OCI-LY7 (cell line): ENCODE measurements at regions not wholly inside any gene's neighbourhood (a gene's known extent, or its start where the extent isn't known, plus 50 kb on each side); places are given as distances from the start of the nearest gene placed in this dataset.

Experiments used
- BruUV-seq: library from RNA; stranded (reverse); fragments of 400-500 nt; replicated peaks from 2 replicates; lab custom pipeline; 2021; lab: Mats Ljungman, UMichigan
- CTCF ChIA-PET: fragments of 300-600 bp; sonication (Branson Sonifier 250); formaldehyde crosslinking; loops from one replicate; lab custom pipeline; 2022; ENCODE audit warnings: antibody characterized with exemption; ENCODE audit not compliant: unreplicated experiment; lab: Charles Lee
- POLR2A ChIA-PET: fragments of 300-600 bp; sonication (Branson Sonifier 250); formaldehyde crosslinking; loops from one replicate; lab custom pipeline; 2022; ENCODE audit warnings: antibody characterized with exemption; lab: Charles Lee
- DNase-seq: peaks from one replicate; pipeline ENCODE4 v3.0.0-alpha.2; 2015; ENCODE audit warnings: low spot score
- H2AFZ ChIP-seq: fragments of 200-600 bp; sonication (generic), shearing (Covaris generic); 2 replicates; pipeline ENCODE4 v1.6.1; 2014; ENCODE audit warnings: mild to moderate bottlenecking, antibody characterized with exemption, low read length, moderate library complexity
- H3K27ac ChIP-seq: fragments of 200-600 bp; sonication (generic); 2 replicates; pipeline ENCODE4 v1.5.1; 2014; ENCODE audit warnings: mixed run types, low read depth, mild to moderate bottlenecking, moderate library complexity, low read length, inconsistent platforms; ENCODE audit not compliant: poor library complexity, severe bottlenecking
- H3K36me3 ChIP-seq: fragments of 200-600 bp; sonication (generic); 2 replicates; pipeline ENCODE4 v1.6.1; 2014; ENCODE audit warnings: mild to moderate bottlenecking, antibody characterized with exemption, low read length, moderate library complexity, mixed read lengths; ENCODE audit not compliant: insufficient read depth
- H3K4me1 ChIP-seq: fragments of 200-600 bp; sonication (generic); 2 replicates; pipeline ENCODE4 v1.5.1; 2014; ENCODE audit warnings: mild to moderate bottlenecking, low read length; ENCODE audit not compliant: insufficient read depth, poor library complexity, severe bottlenecking
- H3K4me2 ChIP-seq: fragments of 200-600 bp; sonication (generic); 2 replicates; pipeline ENCODE4 v1.6.1; 2014; ENCODE audit warnings: mild to moderate bottlenecking, low read length
- H3K4me3 ChIP-seq: fragments of 200-600 bp; sonication (generic); 2 replicates; pipeline ENCODE4 v1.5.1; 2014; ENCODE audit warnings: mild to moderate bottlenecking, low read depth, low read length; ENCODE audit not compliant: poor library complexity, severe bottlenecking
- H3K79me2 ChIP-seq: fragments of 200-600 bp; sonication (generic); 2 replicates; pipeline ENCODE4 v1.6.1; 2016; ENCODE audit warnings: low read depth, mild to moderate bottlenecking, low read length, moderate library complexity, mixed read lengths; ENCODE audit not compliant: insufficient read depth
- H3K9me2 ChIP-seq: fragments of 200-600 bp; sonication (generic); 2 replicates; pipeline ENCODE4 v1.6.1; 2016; ENCODE audit warnings: mild to moderate bottlenecking, low read length, mixed read lengths; ENCODE audit not compliant: insufficient read depth
- H3K9me3 ChIP-seq: fragments of 200-600 bp; sonication (generic); 2 replicates; pipeline ENCODE4 v1.6.1; 2014; ENCODE audit warnings: mild to moderate bottlenecking, mixed run types, low read length, mixed read lengths
- H4K20me1 ChIP-seq: fragments of 200-600 bp; sonication (generic); 2 replicates; pipeline ENCODE4 v1.6.1; 2014; ENCODE audit warnings: mild to moderate bottlenecking, antibody characterized with exemption, low read length, moderate library complexity, mixed read lengths; ENCODE audit not compliant: insufficient read depth
- CTCF ChIP-seq: fragments of 200-600 bp; sonication (generic); conservative IDR thresholded peaks from 2 replicates; pipeline ENCODE4 v1.5.1; 2014; ENCODE audit warnings: mild to moderate bottlenecking, antibody characterized with exemption, low read length, moderate library complexity, mixed read lengths
- EZH2phosphoT487 ChIP-seq: fragments of 200-600 bp; sonication (generic); IDR thresholded peaks from 2 replicates; pipeline ENCODE4 v1.6.1; 2018; ENCODE audit warnings: low read depth, borderline replicate concordance, mild to moderate bottlenecking, mixed run types, antibody characterized with exemption, low read length, moderate library complexity, mixed read lengths
- intact Hi-C: fragments of 100-400 bp; cut with micrococcal nuclease; formaldehyde crosslinking; loops from one replicate; pipeline ENCODE4 v1.10.0; 2022; ENCODE audit not compliant: unreplicated experiment

- Histone ChIP-seq H3K9me3 (no peaks in the 10 kb centered on the region), H3K4me2 (no peak overlapping the region), H3K27ac (no peak overlapping the region), H3K36me3 (no peaks in the 10 kb centered on the region), H2AFZ (no peak overlapping the region), H3K9me2 (no peaks in the 10 kb centered on the region), H3K4me1 (no peaks in the 10 kb centered on the region), H4K20me1 (no peaks in the 10 kb centered on the region), H3K79me2 (no peaks in the 10 kb centered on the region), H3K4me3 (no peak overlapping the region)
- BruUV-seq: no TSS peak
- ChIA-PET POLR2A (no interaction called here), CTCF (no interaction called here)
- TF ChIP-seq EZH2phosphoT487 (no peak), CTCF (no peak)
- intact Hi-C loops: no loop called here
- DNase-seq: no peak
Measured at GRCh38 chr2:62561586-62561985, 55.6 kb upstream of the TMEM17 start.

- no TSS peak for BruUV-seq
- H3K27ac ChIP-seq: no peak overlapping the region
- H3K9me3 ChIP-seq: no peaks in the 10 kb centered on the region
- H3K4me1 ChIP-seq: no peaks in the 10 kb centered on the region
- TF ChIP-seq CTCF: no peak
- no peak for TF ChIP-seq EZH2phosphoT487
- intact Hi-C loops: no loop called here
- H2AFZ ChIP-seq: no peak overlapping the region
- DNase-seq: no peak
- no peaks in the 10 kb centered on the region for H3K79me2 ChIP-seq
- H4K20me1 ChIP-seq: no peaks in the 10 kb centered on the region
- no peaks in the 10 kb centered on the region for H3K9me2 ChIP-seq
- ChIA-PET CTCF (no interaction called here), POLR2A (interaction anchor here (0.7 kb wide), 1 partner anchor 1794 kb away, joined by 3 read pairs; no protein-coding TSS in a partner anchor)
- no peaks in the 10 kb centered on the region for H3K36me3 ChIP-seq
- no peak overlapping the region for H3K4me3 ChIP-seq
- H3K4me2 ChIP-seq: no peak overlapping the region
Measured at GRCh38 chr2:62559582-62559981, 53.6 kb upstream of the TMEM17 start.

GRCh38 chr2:62558743-62559142, 52.7 kb upstream of the TMEM17 start:
- H3K79me2 ChIP-seq: no peaks in the 10 kb centered on the region
- TF ChIP-seq EZH2phosphoT487 (no peak), CTCF (no peak)
- ChIA-PET POLR2A (interaction anchor here (0.5 to 0.6 kb wide), 3 partner anchors 11 to 414 kb away, joined by 3 read pairs; no protein-coding TSS in a partner anchor), CTCF (no interaction called here)
- H3K27ac ChIP-seq: no peak overlapping the region
- no peak for DNase-seq
- intact Hi-C loops: no loop called here
- BruUV-seq: no TSS peak
- H3K9me3 ChIP-seq: no peaks in the 10 kb centered on the region
- H2AFZ ChIP-seq: no peak overlapping the region
- no peaks in the 10 kb centered on the region for H3K9me2 ChIP-seq
- no peaks in the 10 kb centered on the region for H3K36me3 ChIP-seq
- no peak overlapping the region for H3K4me2 ChIP-seq
- no peaks in the 10 kb centered on the region for H3K4me1 ChIP-seq
- no peak overlapping the region for H3K4me3 ChIP-seq
- no peaks in the 10 kb centered on the region for H4K20me1 ChIP-seq
